Kasumi-1 (cell line): ENCODE measurements at regions not wholly inside any gene's neighbourhood (a gene's known extent, or its start where the extent isn't known, plus 50 kb on each side); places are given as distances from the start of the nearest gene placed in this dataset.
A peak's percentile ranks its signal among the peaks of the same experiment; 100 is the strongest.
"Not testable (repeated sequence)": the region's sequence is repeated elsewhere in the genome, so short reads cannot be mapped to it uniquely, and the experiment has no call there.

Experiments
- DNase-seq, 2 experiments: peaks; one replicate each; lab custom pipeline; 2025; lab: John Stamatoyannopoulos, UW

DNA sequence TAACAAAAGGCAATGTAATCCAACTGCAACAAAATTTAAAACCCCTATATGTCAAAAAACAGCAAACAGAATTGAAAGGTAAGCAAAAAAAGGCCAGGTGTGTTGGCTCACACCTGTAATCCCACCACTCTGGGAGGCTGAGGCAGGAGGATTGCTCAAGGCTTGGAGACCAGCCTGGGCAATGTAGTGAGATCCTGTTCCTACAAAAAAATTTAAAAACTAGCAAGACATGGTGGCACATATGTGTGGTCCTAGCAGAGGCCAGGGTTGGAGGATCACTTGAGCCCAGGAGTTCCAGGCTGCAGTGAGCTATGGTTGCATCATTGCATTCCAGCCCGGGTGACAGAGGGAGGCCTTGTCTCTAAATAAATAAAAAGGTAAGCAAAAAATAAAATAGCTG lies 212.1 kb upstream of the KLF14 start:
- no peak for DNase-seq

DNA sequence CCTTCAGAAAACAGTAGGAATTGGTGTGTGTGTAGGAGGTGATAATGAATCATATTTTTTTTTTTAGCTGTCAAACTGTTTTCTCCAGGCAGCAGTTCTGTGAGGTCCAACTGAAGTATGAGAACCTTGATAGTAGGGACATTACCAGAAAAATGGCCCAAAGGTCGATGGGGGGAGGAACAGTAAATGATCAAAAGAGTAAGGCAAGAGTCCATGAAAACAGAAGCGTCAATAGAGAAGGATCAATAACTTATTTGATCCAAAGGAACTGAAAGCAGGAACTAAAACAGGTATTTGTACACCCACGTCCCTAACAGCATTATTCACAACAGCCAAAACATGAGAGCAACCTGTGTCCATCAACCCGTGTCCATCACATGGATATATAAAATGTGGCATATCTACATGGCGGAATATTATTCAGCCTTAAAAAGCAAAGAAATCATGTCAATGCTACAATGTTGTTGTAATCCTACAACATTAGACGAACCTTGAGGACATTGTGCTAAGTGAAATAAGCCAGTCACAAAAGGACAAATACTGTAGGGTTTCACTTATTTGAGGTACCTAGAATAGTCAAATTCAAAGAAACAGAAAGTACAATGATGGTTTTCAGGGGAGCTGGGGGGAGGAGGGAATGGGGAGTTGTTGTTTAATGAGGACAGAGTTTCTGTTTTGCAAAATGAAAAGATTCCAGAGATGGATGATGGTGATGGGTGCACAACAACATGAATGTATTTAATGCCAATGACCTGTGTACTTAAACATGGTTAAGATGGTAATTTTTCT lies 214.0 kb upstream of the KLF14 start:
- DNase-seq, result no peak

DNA sequence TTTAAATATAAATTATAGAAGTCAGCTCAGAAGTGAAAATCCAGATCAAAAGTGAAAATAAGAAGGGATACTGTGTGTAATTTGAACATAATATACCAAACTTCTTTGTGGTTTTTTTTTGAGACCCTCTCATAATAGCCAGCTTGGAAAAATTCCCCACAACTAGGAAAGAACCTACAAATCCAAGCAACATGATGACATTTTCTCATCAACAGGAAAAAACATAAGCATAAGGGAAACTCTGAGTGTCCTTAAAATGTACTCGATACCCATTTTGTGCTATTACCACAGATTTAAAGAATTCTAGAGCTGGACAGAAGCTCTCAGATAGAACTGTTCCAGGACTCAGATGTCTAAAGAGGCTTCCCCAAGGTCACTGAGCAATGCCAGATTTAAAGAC lies 214.8 kb upstream of the KLF14 start:
- no peak for DNase-seq

DNA sequence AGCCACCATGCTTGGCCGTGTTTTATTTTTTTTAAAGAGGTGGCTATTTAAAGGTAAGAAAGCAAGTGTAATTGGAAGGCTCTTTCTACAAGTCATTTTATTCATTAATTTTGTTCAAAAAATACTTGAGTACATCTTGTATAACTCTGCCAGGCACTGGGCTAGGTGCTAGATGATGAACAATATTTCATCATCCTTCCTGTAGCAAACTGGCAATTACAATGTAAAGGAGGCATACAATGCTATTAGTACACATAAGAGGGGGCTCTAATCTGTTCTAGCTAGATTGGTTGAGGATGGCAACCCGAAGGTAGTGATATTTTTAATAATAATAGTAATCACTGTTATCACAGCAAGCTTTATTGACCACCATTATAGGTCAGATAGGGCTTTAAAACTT lies 215.5 kb upstream of the KLF14 start:
- no peak for DNase-seq

DNA sequence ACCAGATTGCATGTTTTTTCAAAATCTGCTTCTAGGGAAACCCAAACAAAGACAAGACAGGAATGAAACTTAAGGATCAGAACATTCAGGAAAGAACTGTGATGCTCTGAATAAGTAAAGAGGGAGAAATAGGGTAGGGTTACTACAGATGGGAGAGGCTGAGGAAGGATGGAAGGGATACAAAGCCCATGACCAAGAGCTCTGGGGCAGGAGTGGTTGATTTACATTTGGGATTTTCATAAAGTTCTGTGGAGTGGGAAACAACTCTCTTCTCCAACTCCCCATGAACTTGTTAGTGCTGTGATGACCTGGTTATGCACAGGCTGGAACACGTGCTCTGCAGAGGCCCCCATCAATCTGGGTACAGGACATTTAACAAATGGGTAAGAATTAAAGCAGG lies 216.0 kb upstream of the KLF14 start:
- no peak for DNase-seq

DNA sequence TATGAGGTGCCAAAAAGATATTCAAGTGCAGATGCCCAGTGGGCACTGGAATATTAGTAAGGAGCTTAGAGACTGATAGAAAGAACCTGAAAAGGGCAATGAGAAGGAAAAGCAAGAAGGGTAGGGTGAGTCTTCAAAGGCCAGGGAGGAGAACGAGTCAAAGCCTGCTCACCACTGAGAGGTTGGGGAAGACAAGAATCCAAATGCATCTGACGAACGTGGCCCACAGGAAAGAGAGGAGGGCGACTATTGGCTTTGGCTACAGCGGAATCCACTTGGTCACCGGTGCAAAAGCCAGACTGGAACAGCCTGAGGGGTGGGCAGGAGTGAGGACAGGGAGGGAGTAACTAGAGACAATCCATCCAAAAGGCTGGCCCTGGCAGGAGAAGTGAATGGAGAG lies 216.7 kb upstream of the KLF14 start:
- no peak for DNase-seq

DNA sequence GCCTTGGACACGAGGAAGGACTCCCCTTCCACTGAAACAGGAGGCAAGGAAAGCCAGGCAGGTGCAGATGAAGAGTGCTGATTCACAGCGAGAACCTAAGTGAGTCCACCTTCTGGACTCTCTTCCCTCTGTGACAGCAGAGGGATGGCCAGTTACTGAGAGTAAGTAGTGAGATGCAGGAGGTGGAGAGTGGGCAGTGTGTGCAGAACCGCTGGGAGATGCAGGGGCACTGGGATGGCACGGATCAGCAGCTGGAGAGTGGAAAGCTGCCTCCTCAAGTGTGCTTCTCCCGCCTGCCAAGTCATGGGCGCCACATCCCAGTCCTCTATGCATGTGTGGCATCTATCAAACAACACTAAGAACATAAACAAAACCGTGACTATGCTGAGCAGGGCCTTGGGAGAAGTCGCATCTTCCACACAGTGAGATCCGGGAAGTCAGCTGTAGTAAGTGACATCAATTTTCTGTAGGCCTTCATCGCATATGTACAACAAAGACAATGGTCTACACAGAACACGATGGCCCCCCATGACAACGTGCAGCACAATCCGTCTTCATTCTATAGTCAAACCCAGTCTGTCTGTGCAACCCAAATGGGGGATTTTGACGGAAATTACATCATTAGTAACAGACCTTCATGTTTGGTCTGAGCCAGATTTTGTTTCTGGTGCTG lies 217.4 kb upstream of the KLF14 start:
- DNase-seq, result no peak

DNA sequence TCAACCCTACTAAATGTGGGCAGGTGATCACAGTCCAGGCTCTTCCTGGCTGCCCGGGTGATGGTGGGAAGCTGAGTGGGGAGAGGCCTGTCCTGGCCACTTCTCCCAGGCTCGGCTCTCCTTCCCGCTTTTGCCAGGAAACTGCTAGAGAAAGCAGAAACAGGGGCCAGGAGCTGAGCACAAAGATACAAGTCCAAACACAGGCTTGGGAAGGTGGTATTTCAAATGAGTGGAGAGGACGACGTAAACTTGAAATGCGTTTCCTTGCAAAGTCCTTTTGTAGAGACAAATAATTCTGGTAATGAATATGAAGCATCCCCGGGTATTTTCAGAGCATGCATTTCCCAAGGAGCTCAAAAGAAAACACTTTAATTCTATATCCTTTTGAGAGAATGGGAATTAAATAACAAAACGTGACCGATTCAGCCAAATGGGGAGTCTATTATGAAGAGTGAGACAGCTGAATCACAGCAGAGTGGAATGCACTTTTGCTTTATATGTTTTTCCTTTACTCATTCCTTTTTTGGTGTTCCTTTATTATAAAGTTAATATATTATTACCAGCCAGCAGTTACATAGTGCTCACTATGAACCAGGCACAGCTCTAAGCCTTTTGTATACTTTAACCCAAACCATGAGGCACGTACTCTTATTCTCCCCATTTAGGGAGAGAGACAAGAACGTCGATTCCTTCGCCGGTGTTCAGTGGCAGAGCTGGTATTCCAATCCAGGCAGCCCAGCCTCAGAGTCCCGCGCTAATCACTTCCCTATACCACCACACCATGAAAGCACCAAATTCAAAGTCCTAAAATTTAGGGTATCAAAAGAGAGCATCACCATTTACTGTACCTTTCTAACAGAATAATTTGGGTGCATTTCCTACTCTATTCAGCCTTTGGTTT lies 218.2 kb upstream of the KLF14 start:
- DNase-seq, result no peak

DNA sequence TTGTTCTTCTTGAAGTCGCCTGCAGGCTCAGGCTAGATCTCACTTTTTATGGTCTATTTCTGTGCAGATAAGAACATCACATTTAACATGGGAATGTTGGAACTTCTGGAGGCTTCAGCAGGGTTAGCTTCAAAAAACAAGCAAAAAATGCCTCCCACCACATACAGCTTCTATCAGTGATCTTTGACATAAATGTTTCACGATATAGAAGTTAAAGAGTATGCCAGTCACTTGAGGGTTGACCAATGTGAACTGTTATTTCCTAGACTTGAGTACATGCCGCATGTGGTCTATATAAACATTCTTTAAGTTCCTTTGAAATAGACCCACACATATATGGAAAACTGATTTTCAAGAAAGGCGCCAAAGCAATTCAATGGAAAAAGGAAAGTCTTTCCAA lies 219.2 kb upstream of the KLF14 start:
- DNase-seq, result no peak

DNA sequence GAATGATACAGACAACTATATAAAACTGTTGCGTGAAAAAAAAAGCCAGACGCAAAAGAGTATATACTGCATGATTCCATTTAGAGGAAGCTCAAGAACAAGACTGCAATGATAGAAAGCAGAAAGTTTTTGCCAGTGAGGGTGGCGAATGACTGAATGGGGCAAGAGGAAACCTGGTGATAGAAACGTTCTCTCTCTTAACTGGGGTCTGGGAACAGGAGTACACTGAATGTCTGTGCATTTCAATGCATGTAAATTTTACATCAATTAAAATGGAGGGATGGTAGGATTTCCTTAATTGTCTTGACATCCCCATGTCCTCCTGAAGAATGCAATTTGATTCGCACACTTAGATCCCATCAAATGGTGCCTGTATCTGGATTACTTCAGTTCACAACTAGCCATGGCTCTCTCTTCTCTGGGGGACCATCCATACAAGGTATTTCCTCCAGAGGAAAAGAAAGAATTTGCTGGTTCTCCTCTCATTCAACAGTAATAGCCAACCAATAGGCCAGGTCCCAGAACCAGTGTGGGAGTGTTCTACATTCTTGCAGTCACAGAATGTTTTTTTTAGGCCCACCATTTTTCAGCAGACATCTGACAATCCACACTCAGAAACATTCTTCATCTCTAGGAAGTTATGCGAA lies 221.0 kb upstream of the KLF14 start:
- DNase-seq, result no peak

DNA sequence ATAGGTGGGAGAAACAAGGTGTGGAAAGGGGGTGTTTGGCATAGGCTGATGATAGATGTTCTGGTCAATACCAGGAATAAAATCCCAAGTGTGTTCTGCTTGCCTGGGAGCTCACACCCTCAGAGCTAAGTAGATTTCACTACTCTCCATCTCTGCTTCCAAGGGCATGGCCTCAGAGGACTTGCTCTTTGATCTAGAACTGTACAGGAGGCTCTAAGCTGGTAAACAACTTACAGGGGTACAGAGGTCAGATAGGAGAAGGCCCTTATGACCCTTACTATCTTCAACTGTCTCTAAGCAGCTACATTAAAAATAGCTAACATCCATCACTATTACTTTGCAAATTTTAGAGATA lies 221.5 kb upstream of the KLF14 start:
- DNase-seq, result no peak

DNA sequence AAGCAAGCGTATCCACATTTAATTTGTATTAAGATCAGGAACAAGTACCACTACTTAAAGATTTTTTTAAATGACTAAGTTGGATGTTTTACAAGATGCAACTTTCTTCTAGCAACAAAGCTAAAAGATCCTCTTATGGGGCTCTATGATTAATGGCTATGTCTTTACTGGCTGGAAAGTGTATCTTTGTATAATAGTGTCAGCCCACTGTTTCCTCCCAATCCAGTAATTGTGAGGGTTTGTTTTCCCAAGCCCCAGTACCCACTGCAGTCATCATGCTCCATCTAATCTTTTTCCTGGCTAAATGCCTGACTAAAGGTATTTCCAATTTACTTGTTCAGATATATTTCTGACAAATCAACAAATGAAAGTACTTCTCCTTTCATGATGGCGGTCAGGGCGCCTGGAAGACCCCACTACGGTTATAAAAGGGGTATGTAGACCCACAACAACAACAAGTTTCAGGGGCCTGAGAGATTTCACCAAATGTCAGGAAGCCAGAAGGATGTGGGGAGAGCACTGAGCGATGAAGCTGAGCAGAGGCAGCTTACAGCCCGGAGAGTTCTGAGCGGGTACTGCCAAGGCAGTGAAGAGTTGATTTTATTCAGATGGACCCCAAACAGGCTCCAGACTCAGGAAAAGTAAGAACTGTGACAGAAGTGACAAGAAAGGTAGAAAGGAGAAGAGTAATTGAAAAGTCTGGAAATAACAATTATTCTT lies 222.6 kb upstream of the KLF14 start:
- no peak for DNase-seq

DNA sequence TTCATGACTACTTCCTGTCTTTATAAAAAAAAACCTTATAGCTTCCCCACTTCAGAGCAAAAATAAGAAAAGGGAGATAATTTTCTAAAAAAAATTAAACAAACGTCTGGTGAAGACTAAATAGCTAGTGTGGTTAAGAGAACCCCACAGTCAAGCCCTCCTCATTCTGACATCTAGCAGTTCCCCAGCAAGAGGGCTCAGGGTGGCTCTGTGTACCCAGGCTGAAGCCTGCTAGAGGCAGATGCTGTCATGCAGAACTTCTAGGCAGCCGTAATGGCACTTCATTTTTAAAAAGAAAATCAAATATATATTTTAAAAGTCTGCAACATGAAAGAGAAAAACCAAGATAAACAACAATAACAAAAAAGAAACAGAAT lies 223.1 kb upstream of the KLF14 start:
- DNase-seq, result peak in 1 of 2 experiments; percentile 34

DNA sequence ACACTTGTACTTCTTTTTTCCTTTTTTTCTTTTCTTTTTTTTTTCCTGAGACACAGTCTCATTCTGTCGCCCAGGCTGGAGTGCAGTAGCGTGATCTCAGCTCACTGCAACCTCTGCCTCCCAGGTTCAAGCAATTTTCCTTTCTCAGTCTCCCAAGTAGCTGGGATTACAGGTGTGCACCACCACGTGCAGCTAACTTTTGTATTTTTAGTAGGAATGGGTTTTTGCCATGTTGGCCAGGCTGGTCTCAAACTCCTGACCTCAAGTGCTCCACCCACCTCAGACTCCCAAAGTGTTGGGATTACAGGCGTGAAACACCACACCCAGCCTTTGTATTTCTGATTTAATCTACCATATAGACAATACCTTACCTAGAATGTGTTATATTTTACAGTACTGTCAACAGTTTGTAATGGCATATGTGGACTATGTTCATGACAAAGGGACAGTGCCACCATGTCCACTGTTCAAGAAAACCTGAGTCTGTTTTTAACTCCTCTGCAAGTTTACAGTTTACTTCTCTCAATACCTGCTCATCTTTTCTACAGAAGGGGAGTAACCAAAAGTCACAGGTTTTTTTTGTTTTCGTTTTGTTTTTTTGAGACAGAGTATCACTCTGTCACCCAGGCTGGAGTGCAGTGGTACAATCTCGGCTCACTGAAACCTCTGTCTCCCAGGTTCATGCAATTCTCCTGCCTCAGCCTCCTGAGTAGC lies 223.9 kb upstream of the KLF14 start:
- DNase-seq, result not testable (repeated sequence)

DNA sequence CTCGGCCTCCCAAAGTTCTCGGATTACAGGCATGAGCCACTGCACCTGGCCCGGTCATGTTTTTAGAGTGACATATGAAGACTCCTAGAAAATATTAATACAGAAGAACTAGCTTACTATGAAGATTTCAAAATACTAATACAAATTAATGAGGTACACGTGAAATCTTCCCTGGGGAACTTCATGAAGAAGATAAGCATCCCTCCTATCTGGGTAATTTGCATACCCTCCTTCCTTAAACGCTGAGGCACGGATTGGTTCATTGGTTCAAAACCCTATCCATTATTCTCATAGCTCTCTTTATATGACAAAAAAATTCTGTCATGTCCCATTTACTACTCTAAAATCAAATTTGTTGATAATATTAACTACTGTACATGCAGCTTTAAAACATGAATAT lies 224.8 kb upstream of the KLF14 start:
- no peak for DNase-seq

DNA sequence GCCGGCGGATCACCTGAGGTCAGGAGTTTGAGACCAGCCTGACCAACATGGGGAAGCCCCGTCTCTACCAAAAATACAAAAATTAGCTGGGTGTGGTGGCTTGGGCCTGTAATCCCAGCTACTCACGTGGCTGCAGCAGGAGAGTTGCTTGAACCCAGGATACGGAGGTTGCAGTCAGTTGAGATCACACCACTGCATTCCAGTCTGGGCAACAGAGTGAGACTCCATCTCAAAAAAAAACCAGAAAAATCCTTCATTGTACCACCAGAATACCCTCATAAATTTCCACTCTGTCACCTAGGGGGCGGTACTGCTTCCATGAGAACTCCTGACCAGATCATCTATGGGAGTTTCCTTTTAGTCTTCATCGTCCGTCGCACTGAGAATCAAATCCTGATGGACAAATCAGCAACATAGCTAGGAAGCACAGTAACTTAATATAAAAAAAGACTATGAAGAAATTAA lies 225.8 kb upstream of the KLF14 start:
- DNase-seq, result peak; percentile 60 to 71

DNA sequence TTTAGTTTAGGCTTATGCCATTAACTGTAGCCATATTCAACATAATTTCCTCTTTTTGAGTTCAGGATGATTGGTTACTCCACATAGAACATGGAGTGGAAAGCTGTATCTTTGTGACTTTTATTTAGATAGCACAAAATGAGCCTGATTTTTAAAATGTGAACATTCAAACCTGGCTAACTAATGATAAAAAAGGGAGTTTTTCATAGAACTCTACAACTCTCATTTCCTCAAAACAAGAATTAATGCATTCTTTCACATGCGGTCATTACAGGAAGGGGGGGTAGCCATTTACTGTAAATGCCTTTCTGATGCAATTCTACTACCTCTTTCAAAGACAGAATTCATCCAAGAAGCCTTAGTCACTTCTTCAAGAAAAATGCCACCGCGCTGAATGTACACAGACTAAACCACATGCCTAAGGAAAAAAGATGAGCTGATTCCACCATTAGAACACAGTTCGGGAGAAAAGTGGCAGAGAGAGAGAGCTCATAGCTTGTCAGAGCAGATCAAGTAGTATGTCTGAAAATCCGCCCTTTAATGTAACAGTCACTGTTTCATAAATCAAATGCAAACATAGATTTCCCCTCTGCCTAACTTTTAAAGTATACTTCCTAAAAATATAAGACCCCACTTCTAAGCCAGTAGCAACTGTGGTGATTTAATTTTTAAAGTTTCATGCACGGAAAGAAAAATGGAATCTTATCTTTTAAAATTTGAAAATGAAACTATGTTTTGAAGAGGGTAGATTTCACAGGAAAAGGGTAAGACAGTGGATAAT lies 226.4 kb upstream of the KLF14 start:
- DNase-seq, result peak; percentile 74 to 83

DNA sequence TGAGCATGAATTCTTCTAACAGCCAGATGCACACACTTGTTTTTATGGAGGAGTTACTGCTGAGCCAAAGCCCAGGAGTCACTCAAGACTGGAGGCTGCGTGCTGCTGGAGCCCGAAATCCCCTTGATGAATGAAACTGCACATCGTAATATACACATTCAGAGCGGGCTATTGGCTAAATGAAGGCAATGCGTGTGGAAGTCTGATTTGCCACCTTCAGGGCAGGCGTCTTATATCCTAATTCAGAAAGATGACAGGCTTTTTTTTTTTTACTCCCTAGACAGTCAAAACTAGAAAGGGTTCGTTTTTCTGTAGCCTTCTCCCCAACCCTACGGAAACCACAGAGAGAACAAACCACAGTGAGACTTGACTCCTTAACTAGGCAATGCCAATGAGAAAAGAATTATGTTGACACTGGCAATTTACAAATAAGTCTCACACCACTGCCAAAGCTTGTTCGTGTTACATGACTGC lies 227.2 kb upstream of the KLF14 start:
- peak; percentile 69 to 73 for DNase-seq

DNA sequence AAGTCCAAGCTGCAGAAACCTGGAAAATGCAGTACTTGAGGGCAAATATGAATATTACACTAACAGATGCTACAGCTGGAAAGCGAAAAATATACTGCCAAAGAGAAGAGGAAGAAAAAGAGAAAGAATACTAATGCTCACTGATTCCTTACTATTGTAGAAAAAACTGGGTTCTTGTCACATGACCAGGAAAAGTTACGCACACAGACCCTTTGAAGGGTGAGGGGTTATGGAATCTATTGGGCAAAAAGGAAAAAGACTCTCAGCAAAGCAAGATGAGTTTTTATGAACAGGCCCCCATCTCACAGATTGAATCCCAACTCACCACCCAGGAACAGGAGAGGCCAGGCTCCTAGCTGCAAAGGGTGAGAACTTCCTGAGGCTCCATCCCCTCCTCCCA lies 228.1 kb upstream of the KLF14 start:
- DNase-seq, result no peak

DNA sequence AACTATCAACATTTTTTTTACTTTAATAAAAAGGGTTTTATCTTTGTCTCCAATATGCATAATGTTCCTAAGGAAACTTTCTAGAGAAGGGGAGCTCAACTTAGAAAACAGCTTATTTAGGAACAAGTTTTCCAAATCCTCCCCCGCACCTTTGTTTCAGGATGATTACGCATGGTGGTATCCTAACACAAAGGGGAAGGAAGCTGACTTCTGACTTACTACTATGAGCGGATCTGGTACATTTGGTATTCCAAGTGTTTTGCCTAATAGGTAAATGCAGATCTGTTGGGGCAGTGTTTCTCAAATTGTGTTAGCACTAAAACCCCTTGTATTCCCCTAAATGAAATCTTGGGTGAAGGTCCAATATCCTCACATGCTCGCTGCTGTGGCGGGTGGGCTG lies 229.3 kb upstream of the KLF14 start:
- no peak for DNase-seq
